GM21717 (cell line): ENCODE measurements at regions not wholly inside any gene's neighbourhood (a gene's known extent, or its start where the extent isn't known, plus 50 kb on each side); places are given as distances from the start of the nearest gene placed in this dataset.
A peak's percentile ranks its signal among the peaks of the same experiment; 100 is the strongest.

Experiments
- ATAC-seq: cut with Tn5 transposase; IDR thresholded peaks from one replicate; pipeline ENCODE4 v1.9.1; 2021; ENCODE audit warnings: mild to moderate bottlenecking, moderate library complexity; ENCODE audit not compliant: unreplicated experiment

GRCh38 chr9:107431461-107431860, 58.1 kb downstream of the KLF4 start:
- no peak for ATAC-seq

- no peak for ATAC-seq
These were observed 59.5 kb downstream of the KLF4 start for GRCh38 chr9:107430071-107430470.

GRCh38 chr9:107426126-107426525, 63.4 kb downstream of the KLF4 start:
- no peak for ATAC-seq

GRCh38 chr9:107425101-107426025, 64.2 kb downstream of the KLF4 start:
- ATAC-seq: peak; percentile 93

- no peak for ATAC-seq
These were observed 66.0 kb downstream of the KLF4 start for GRCh38 chr9:107423540-107423939.

- ATAC-seq: peak; percentile 51
These were observed 67.1 kb downstream of the KLF4 start for GRCh38 chr9:107422189-107423185.

GRCh38 chr9:107410420-107410819, 79.1 kb downstream of the KLF4 start:
- no peak for ATAC-seq

GRCh38 chr9:107409581-107410389, 79.8 kb downstream of the KLF4 start:
- no peak for ATAC-seq

- no peak for ATAC-seq
These were observed 81.9 kb downstream of the KLF4 start for GRCh38 chr9:107407675-107408074.

GRCh38 chr9:107405511-107405910, 84.1 kb downstream of the KLF4 start:
- no peak for ATAC-seq

- no peak for ATAC-seq
These were observed 84.8 kb downstream of the KLF4 start for GRCh38 chr9:107404736-107405135.

- ATAC-seq: no peak
These were observed 85.4 kb downstream of the KLF4 start for GRCh38 chr9:107404161-107404560.

GRCh38 chr9:107397076-107398044, 92.2 kb downstream of the KLF4 start:
- no peak for ATAC-seq

GRCh38 chr9:107394264-107394663, 95.3 kb downstream of the KLF4 start:
- no peak for ATAC-seq

GRCh38 chr9:107390778-107391177, 98.8 kb downstream of the KLF4 start:
- ATAC-seq: no peak

GRCh38 chr9:107390279-107390678, 99.3 kb downstream of the KLF4 start:
- no peak for ATAC-seq

GRCh38 chr9:107389617-107390071, 99.9 kb downstream of the KLF4 start:
- ATAC-seq: no peak

- ATAC-seq: no peak
These were observed 100.7 kb downstream of the KLF4 start for GRCh38 chr9:107388890-107389289.

- no peak for ATAC-seq
These were observed 102.2 kb downstream of the KLF4 start for GRCh38 chr9:107387409-107387808.
